Natural killer cell (primary cell): ENCODE measurements at regions not wholly inside any gene's neighbourhood (a gene's known extent, or its start where the extent isn't known, plus 50 kb on each side); places are given as distances from the start of the nearest gene placed in this dataset.
A peak's percentile ranks its signal among the peaks of the same experiment; 100 is the strongest.

Source experiments
- ATAC-seq, 3 donors: fragments of 150-1000 bp in 2 of 3; fragments of 200-7000 bp in 1 of 3; cut with Tn5 transposase; 1 replicate in 1 of 3; 2 replicates in 2 of 3; pipeline ENCODE4 v1.10.0; 2021; ENCODE audit warnings: mild to moderate bottlenecking in 2 of 3, moderate library complexity in 2 of 3
- DNase-seq, 2 donors: peaks; one replicate each; pipeline versions ENCODE4 v3.0.0 to v3.0.0-alpha.2; 2013 to 2021; ENCODE audit warnings: mixed read lengths in 1 of 2
- H3K27ac ChIP-seq: one replicate; pipeline ENCODE4 v1.5.1; 2013; ENCODE audit warnings: mild to moderate bottlenecking, low read length
- H3K27me3 ChIP-seq: one replicate; pipeline ENCODE4 v1.6.1; 2013; ENCODE audit warnings: low read length; ENCODE audit not compliant: control insufficient read depth, insufficient read depth
- H3K36me3 ChIP-seq: one replicate; pipeline ENCODE4 v1.6.1; 2013; ENCODE audit warnings: low read length; ENCODE audit not compliant: control insufficient read depth, insufficient read depth
- H3K4me1 ChIP-seq: one replicate; pipeline ENCODE4 v1.6.1; 2013; ENCODE audit warnings: low read length; ENCODE audit not compliant: control insufficient read depth, insufficient read depth
- H3K4me3 ChIP-seq: one replicate; pipeline ENCODE4 v1.5.1; 2013; ENCODE audit warnings: low read length
- H3K9me3 ChIP-seq: one replicate; pipeline ENCODE4 v1.6.1; 2013; ENCODE audit warnings: low read length; ENCODE audit not compliant: control insufficient read depth, insufficient read depth
- H3K27ac Mint-ChIP-seq, 2 donors: one replicate each; pipeline ENCODE4 v1.8.0; 2022; ENCODE audit warnings: mild to moderate bottlenecking in 2 of 2, mixed read lengths in 2 of 2, moderate library complexity in 1 of 2
- H3K27me3 Mint-ChIP-seq, 2 donors: one replicate each; pipeline ENCODE4 v1.8.0; 2022; ENCODE audit warnings: low read depth in 2 of 2, mixed read lengths in 2 of 2
- H3K36me3 Mint-ChIP-seq: one replicate; pipeline ENCODE4 v1.8.0; 2022; ENCODE audit warnings: mixed read lengths
- H3K4me1 Mint-ChIP-seq, 2 donors: one replicate each; pipeline ENCODE4 v1.8.0; 2022; ENCODE audit warnings: mixed read lengths in 2 of 2
- H3K4me3 Mint-ChIP-seq: one replicate; pipeline ENCODE4 v1.8.0; 2022; ENCODE audit warnings: mild to moderate bottlenecking, moderate library complexity, mixed read lengths
- H3K9me3 Mint-ChIP-seq, 2 donors: one replicate each; pipeline ENCODE4 v1.8.0; 2022; ENCODE audit warnings: mixed read lengths in 2 of 2
- CTCF ChIP-seq: fragments of 200-600 bp; IDR thresholded peaks from one replicate; pipeline ENCODE4 v1.8.0; 2022; ENCODE audit warnings: antibody characterized with exemption
- WGBS: methylation state at CpG from one replicate; pipeline ENCODE4 v1.1.7; 2013; ENCODE audit warnings: missing lambda C conversion rate; ENCODE audit not compliant: insufficient coverage; 5-methylcytosine and 5-hydroxymethylcytosine counted together
- intact Hi-C: fragments of 100-400 bp; cut with micrococcal nuclease; formaldehyde crosslinking; loops from one replicate; pipeline ENCODE4 v1.14.2; 2022

GRCh38 chr9:107982001-107982400 lies 492.4 kb upstream of the KLF4 start:
- no peaks in the 10 kb centered on the region for H3K36me3 ChIP-seq
- H3K4me1 ChIP-seq = no peaks in the 10 kb centered on the region
- H3K36me3 Mint-ChIP-seq = no peaks in the 10 kb centered on the region
- H3K27me3 Mint-ChIP-seq = no peaks in the 10 kb centered on the region
- H3K4me3 Mint-ChIP-seq = no peak overlapping the region
- H3K4me1 Mint-ChIP-seq = no peaks in the 10 kb centered on the region
- H3K4me3 ChIP-seq = no peak overlapping the region
- H3K9me3 ChIP-seq = no peaks in the 10 kb centered on the region
- ATAC-seq (no peak), DNase-seq (no peak)
- TF ChIP-seq CTCF = no peak
- 83% methylated on average over 1 of the region's 1 CpG for WGBS
- no peak overlapping the region for H3K27ac ChIP-seq
- no peaks in the 10 kb centered on the region for H3K27me3 ChIP-seq
- intact Hi-C loops = no loop called here
- no peak overlapping the region for H3K27ac Mint-ChIP-seq
- peaks cover 2% of the 10 kb centered on the region in 2 donors for H3K9me3 Mint-ChIP-seq

GRCh38 chr9:107980984-107981383 lies 491.4 kb upstream of the KLF4 start:
- 75% methylated on average over 2 of the region's 2 CpGs for WGBS
- no peak for DNase-seq
- Mint-ChIP-seq H3K4me3 (no peak overlapping the region), H3K36me3 (no peaks in the 10 kb centered on the region), H3K9me3 (peaks cover 7% of the 10 kb centered on the region in 2 donors), H3K27me3 (no peaks in the 10 kb centered on the region), H3K27ac (no peak overlapping the region), H3K4me1 (no peaks in the 10 kb centered on the region)
- no peak for ATAC-seq
- H3K27me3 ChIP-seq = no peaks in the 10 kb centered on the region
- intact Hi-C loops = no loop called here
- TF ChIP-seq CTCF = no peak
- H3K4me3 ChIP-seq = no peak overlapping the region
- no peaks in the 10 kb centered on the region for H3K9me3 ChIP-seq
- no peak overlapping the region for H3K27ac ChIP-seq
- H3K4me1 ChIP-seq = no peaks in the 10 kb centered on the region
- H3K36me3 ChIP-seq = no peaks in the 10 kb centered on the region

- no peaks in the 10 kb centered on the region for H3K4me1 ChIP-seq
- no peaks in the 10 kb centered on the region for H3K36me3 ChIP-seq
- DNase-seq (no peak), ATAC-seq (peak in 1 of 3 donors; percentile 42)
- no peak overlapping the region for H3K27ac ChIP-seq
- Mint-ChIP-seq H3K27me3 (no peaks in the 10 kb centered on the region), H3K36me3 (no peaks in the 10 kb centered on the region), H3K4me1 (no peaks in the 10 kb centered on the region), H3K4me3 (no peak overlapping the region), H3K9me3 (peaks cover 5 to 7% of the 10 kb centered on the region in 2 donors), H3K27ac (no peak overlapping the region)
- intact Hi-C loops = loop anchor here (10.0 kb wide), 1 partner anchor 62 kb away; no protein-coding TSS in a partner anchor
- no peak for TF ChIP-seq CTCF
- H3K9me3 ChIP-seq = no peaks in the 10 kb centered on the region
- WGBS = 32% methylated on average over 1 of the region's 1 CpG
- no peak overlapping the region for H3K4me3 ChIP-seq
- no peaks in the 10 kb centered on the region for H3K27me3 ChIP-seq
These were observed 487.2 kb upstream of the KLF4 start for GRCh38 chr9:107976767-107977166.

- intact Hi-C loops = loop anchor here (10.0 kb wide), 1 partner anchor 61 kb away; no protein-coding TSS in a partner anchor
- Histone ChIP-seq H3K4me3 (no peak overlapping the region), H3K36me3 (no peaks in the 10 kb centered on the region), H3K9me3 (no peaks in the 10 kb centered on the region), H3K4me1 (no peaks in the 10 kb centered on the region), H3K27ac (no peak overlapping the region), H3K27me3 (no peaks in the 10 kb centered on the region)
- WGBS = 73% methylated on average over 2 of the region's 5 CpGs
- H3K9me3 Mint-ChIP-seq = peaks cover 5 to 7% of the 10 kb centered on the region in 2 donors
- H3K4me1 Mint-ChIP-seq = no peaks in the 10 kb centered on the region
- H3K27me3 Mint-ChIP-seq = no peaks in the 10 kb centered on the region
- H3K36me3 Mint-ChIP-seq = no peaks in the 10 kb centered on the region
- DNase-seq (no peak), ATAC-seq (no peak)
- no peak overlapping the region for H3K4me3 Mint-ChIP-seq
- TF ChIP-seq CTCF = no peak
- H3K27ac Mint-ChIP-seq = no peak overlapping the region
These were observed 485.9 kb upstream of the KLF4 start for GRCh38 chr9:107975426-107976010.
